ENCODE measurements at regions not wholly inside any gene's neighbourhood (a gene's known extent, or its start where the extent isn't known, plus 50 kb on each side); places are given as distances from the start of the nearest gene placed in this dataset.
"Not testable (repeated sequence)": the region's sequence is repeated elsewhere in the genome, so short reads cannot be mapped to it uniquely, and the experiment has no call there.

GRCh38 chr16:47811758-47812157 is 344.0 kb downstream of the ABCC12 start:
- DNase-seq (ENCODE audit: low read depth in 4 of 4, low spot score in 3 of 4): not testable (repeated sequence)

GRCh38 chr16:47806309-47806847 is 345.2 kb downstream of the PHKB start:
- DNase-seq (ENCODE audit: low read depth in 4 of 4, low spot score in 3 of 4): no peak

GRCh38 chr16:47787696-47788095 is 326.6 kb downstream of the PHKB start:
- no peak for DNase-seq (ENCODE audit: low read depth in 4 of 4, low spot score in 3 of 4)

- DNase-seq (ENCODE audit: low read depth in 4 of 4, low spot score in 3 of 4): no peak
These were observed 320.5 kb downstream of the PHKB start for GRCh38 chr16:47781673-47782072.

- no peak for DNase-seq (ENCODE audit: low read depth in 4 of 4, low spot score in 3 of 4)
These were observed 319.2 kb downstream of the PHKB start for GRCh38 chr16:47780213-47780875.

- no peak for DNase-seq (ENCODE audit: low read depth in 4 of 4, low spot score in 3 of 4)
These were observed 318.3 kb downstream of the PHKB start for GRCh38 chr16:47779201-47780016.

- no peak for DNase-seq (ENCODE audit: low read depth in 4 of 4, low spot score in 3 of 4)
These were observed 317.1 kb downstream of the PHKB start for GRCh38 chr16:47778106-47778801.

GRCh38 chr16:47777220-47777619 is 316.1 kb downstream of the PHKB start:
- DNase-seq (ENCODE audit: low read depth in 4 of 4, low spot score in 3 of 4): no peak

GRCh38 chr16:47774661-47775060 is 313.5 kb downstream of the PHKB start:
- DNase-seq (ENCODE audit: low read depth in 4 of 4, low spot score in 3 of 4): no peak

- no peak for DNase-seq (ENCODE audit: low read depth in 4 of 4, low spot score in 3 of 4)
These were observed 292.5 kb downstream of the PHKB start for GRCh38 chr16:47753659-47754058.

Measured in left renal pelvis (tissue), 4 donors.